Right lobe of liver (tissue), 4 donors: ENCODE measurements at regions not wholly inside any gene's neighbourhood (a gene's known extent, or its start where the extent isn't known, plus 50 kb on each side); places are given as distances from the start of the nearest gene placed in this dataset.

Experiments used
- POLR2A ChIP-seq: fragments of 450-650 bp; IDR thresholded peaks from one replicate; pipeline ENCODE4 v1.6.1; 2017; ENCODE audit warnings: antibody characterized with exemption, mild to moderate bottlenecking
- TF ChIP-seq, protein P1 (sequence below), 4 donors: fragments of 200-600 bp in 3 of 4; fragments of 450-650 bp in 1 of 4; IDR thresholded peaks; one replicate each; pipeline versions ENCODE4 v1.5.1 to v1.8.0; 2016 to 2022; ENCODE audit warnings: antibody characterized with exemption in 4 of 4, mild to moderate bottlenecking in 2 of 4
- donor health status: DM: no; HTN: no; CAD: no.
- donor health status: DM: no; HTN: no; CAD: no.
- donor health status: DM: no; HTN: yes; CAD: no.

DNA sequence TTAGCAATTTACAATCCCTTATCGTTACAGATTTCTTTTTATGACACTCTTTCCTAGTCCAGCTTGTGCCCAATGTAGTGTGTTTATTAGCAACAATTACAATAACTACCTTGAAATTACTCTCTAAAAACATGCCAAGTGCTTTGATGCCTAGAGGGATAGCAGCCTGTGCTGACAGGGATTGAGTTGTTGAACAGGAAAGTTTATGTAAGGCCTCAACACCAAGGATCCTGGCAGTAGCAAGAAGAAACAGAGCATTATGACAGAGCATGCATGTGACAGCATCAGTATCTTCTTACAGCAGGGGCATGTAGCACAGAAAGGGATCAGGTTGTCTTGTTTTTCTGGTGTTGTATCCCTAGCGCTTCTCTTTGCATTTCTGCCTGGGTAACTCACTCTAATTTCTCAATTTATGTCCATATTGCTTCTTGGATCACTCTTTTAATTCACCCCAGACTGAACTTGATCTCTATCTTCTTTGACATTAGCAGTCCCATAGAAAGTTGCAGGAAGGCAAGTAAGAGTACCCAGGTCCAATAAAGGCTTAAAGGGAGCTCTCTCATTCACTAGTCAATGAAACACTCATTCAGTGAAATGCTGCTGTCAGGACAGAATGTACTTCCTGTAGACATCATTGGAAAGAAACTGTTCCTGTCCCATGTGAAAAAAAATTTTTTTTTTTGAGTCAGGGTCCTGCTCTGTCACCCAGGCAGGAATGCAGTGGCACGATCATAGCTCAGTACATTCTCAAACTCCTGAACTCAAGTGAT lies 220.0 kb upstream of the GRIP1 start:
- TF ChIP-seq POLR2A: no peak
- TF ChIP-seq, protein P1, sequence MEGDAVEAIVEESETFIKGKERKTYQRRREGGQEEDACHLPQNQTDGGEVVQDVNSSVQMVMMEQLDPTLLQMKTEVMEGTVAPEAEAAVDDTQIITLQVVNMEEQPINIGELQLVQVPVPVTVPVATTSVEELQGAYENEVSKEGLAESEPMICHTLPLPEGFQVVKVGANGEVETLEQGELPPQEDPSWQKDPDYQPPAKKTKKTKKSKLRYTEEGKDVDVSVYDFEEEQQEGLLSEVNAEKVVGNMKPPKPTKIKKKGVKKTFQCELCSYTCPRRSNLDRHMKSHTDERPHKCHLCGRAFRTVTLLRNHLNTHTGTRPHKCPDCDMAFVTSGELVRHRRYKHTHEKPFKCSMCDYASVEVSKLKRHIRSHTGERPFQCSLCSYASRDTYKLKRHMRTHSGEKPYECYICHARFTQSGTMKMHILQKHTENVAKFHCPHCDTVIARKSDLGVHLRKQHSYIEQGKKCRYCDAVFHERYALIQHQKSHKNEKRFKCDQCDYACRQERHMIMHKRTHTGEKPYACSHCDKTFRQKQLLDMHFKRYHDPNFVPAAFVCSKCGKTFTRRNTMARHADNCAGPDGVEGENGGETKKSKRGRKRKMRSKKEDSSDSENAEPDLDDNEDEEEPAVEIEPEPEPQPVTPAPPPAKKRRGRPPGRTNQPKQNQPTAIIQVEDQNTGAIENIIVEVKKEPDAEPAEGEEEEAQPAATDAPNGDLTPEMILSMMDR (IDR thresholded peaks at IDR 0.05): no peak
